Neural cell (in vitro differentiated cells): ENCODE measurements at regions not wholly inside any gene's neighbourhood (a gene's known extent, or its start where the extent isn't known, plus 50 kb on each side); places are given as distances from the start of the nearest gene placed in this dataset.

ENCODE experiments used
- H2AFZ ChIP-seq: fragments of 200-600, 300-800 bp; sonication (generic), shearing (Covaris generic); 2 replicates; pipeline ENCODE4 v1.6.0; 2014; ENCODE audit warnings: low read depth, mild to moderate bottlenecking, antibody characterized with exemption, low read length, moderate library complexity
- H3F3A ChIP-seq: fragments of 200-600 bp; shearing (Covaris generic); 2 replicates; pipeline ENCODE4 v1.6.1; 2016; ENCODE audit warnings: mild to moderate bottlenecking, moderate library complexity, mixed read lengths, antibody characterized with exemption, low read length; ENCODE audit not compliant: insufficient read depth, poor library complexity, severe bottlenecking
- H3K27ac ChIP-seq: fragments of 200-600, 300-800 bp; sonication (generic), shearing (Covaris generic); 2 replicates; pipeline ENCODE4 v1.5.1; 2014; ENCODE audit warnings: mild to moderate bottlenecking, low read length, moderate library complexity
- H3K27me3 ChIP-seq: fragments of 300-800, 200-600 bp; sonication (generic), shearing (Covaris generic); 2 replicates; pipeline ENCODE4 v1.6.0; 2014; ENCODE audit warnings: mild to moderate bottlenecking, low read depth, low read length, moderate library complexity; ENCODE audit not compliant: insufficient read depth
- H3K36me3 ChIP-seq: fragments of 300-800, 200-600 bp; sonication (generic), shearing (Covaris generic); 2 replicates; pipeline ENCODE4 v1.5.1; 2014; ENCODE audit warnings: mild to moderate bottlenecking, antibody characterized with exemption, low read length, moderate library complexity; ENCODE audit not compliant: insufficient read depth
- H3K4me2 ChIP-seq: fragments of 300-800, 200-600 bp; sonication (generic), shearing (Covaris generic); 2 replicates; pipeline ENCODE4 v1.6.0; 2014; ENCODE audit warnings: mild to moderate bottlenecking, low read length
- H3K4me3 ChIP-seq: fragments of 300-800, 200-600 bp; sonication (generic), shearing (Covaris generic); 2 replicates; pipeline ENCODE4 v1.5.1; 2014; ENCODE audit warnings: mild to moderate bottlenecking, low read length, moderate library complexity
- H3K79me2 ChIP-seq: fragments of 200-600 bp; shearing (Covaris generic); replicated peaks from 2 replicates; pipeline ENCODE4 v1.6.0; 2014; ENCODE audit warnings: mild to moderate bottlenecking, low read length, moderate library complexity; ENCODE audit not compliant: insufficient read depth
- H3K9ac ChIP-seq: fragments of 300-800, 200-600 bp; sonication (generic), shearing (Covaris generic); 2 replicates; pipeline ENCODE4 v1.6.1; 2016; ENCODE audit warnings: mild to moderate bottlenecking, low read length, mixed read lengths
- H3K9me2 ChIP-seq: fragments of 200-600 bp; shearing (Covaris generic); 2 replicates; pipeline ENCODE4 v1.6.1; 2016; ENCODE audit warnings: mild to moderate bottlenecking, low read length, mixed read lengths; ENCODE audit not compliant: insufficient read depth
- H3K9me3 ChIP-seq: fragments of 200-600, 300-800 bp; sonication (generic), shearing (Covaris generic); 2 replicates; pipeline ENCODE4 v1.6.1; 2016; ENCODE audit warnings: mild to moderate bottlenecking, mixed run types, low read length, moderate library complexity, mixed read lengths
- H4K20me1 ChIP-seq: fragments of 200-600 bp; shearing (Covaris generic); 2 replicates; pipeline ENCODE4 v1.6.1; 2016; ENCODE audit warnings: mild to moderate bottlenecking, mixed run types; ENCODE audit not compliant: insufficient read depth
- CTCF ChIP-seq: fragments of 450-650 bp; IDR thresholded peaks from 2 replicates; pipeline ENCODE4 v1.5.1; 2014; ENCODE audit warnings: antibody characterized with exemption, mild to moderate bottlenecking, moderate library complexity; ENCODE audit not compliant: poor library complexity, severe bottlenecking
- EP300 ChIP-seq: fragments of 450-650 bp; conservative IDR thresholded peaks from 2 replicates; pipeline ENCODE4 v1.6.1; 2014; ENCODE audit warnings: antibody characterized with exemption, mild to moderate bottlenecking, moderate library complexity; ENCODE audit not compliant: poor library complexity, severe bottlenecking
- EZH2 ChIP-seq: fragments of 200-600, 300-800 bp; shearing (Covaris generic), sonication (generic); IDR thresholded peaks from 2 replicates; pipeline ENCODE4 v1.6.1; 2014; ENCODE audit warnings: antibody characterized with exemption, low read length, borderline replicate concordance, mild to moderate bottlenecking; ENCODE audit not compliant: insufficient read depth, poor library complexity, severe bottlenecking
- MXI1 ChIP-seq: fragments of 450-650 bp; conservative IDR thresholded peaks from 2 replicates; pipeline ENCODE4 v1.6.1; 2014; ENCODE audit warnings: antibody characterized with exemption, mild to moderate bottlenecking; ENCODE audit not compliant: poor library complexity, severe bottlenecking
- POLR2AphosphoS5 ChIP-seq: IDR thresholded peaks from 2 replicates; pipeline ENCODE4 v1.6.1; 2012
- RAD21 ChIP-seq: fragments of 450-650 bp; conservative IDR thresholded peaks from 2 replicates; pipeline ENCODE4 v1.6.1; 2014; ENCODE audit warnings: antibody characterized with exemption, mild to moderate bottlenecking, moderate library complexity
- REST ChIP-seq: IDR thresholded peaks from 2 replicates; pipeline ENCODE4 v1.6.1; 2012; ENCODE audit warnings: borderline replicate concordance
- SMC3 ChIP-seq: fragments of 450-650 bp; conservative IDR thresholded peaks from 2 replicates; pipeline ENCODE4 v1.6.1; 2014; ENCODE audit warnings: antibody characterized with exemption, mild to moderate bottlenecking, moderate library complexity; ENCODE audit not compliant: poor library complexity
- TAF1 ChIP-seq: IDR thresholded peaks from 2 replicates; pipeline ENCODE4 v1.6.1; 2012; ENCODE audit warnings: low read depth

- Histone ChIP-seq H3K4me3 (no peak overlapping the region), H3K79me2 (no peaks in the 10 kb centered on the region), H3K36me3 (no peaks in the 10 kb centered on the region), H3K9ac (no peak overlapping the region), H3K9me3 (no peaks in the 10 kb centered on the region), H3F3A (no peaks in the 10 kb centered on the region), H2AFZ (no peak overlapping the region), H3K27ac (no peak overlapping the region), H3K27me3 (no peaks in the 10 kb centered on the region), H3K4me2 (no peak overlapping the region), H4K20me1 (no peaks in the 10 kb centered on the region), H3K9me2 (no peaks in the 10 kb centered on the region)
- TF ChIP-seq RAD21 (no peak), EZH2 (no peak), POLR2AphosphoS5 (no peak), REST (no peak), EP300 (no peak), CTCF (no peak), SMC3 (no peak), TAF1 (no peak), MXI1 (no peak)
These were observed 230.9 kb downstream of the COG6 start for GRCh38 chr13:39886336-39886735.

- Histone ChIP-seq H3F3A (no peaks in the 10 kb centered on the region), H3K36me3 (no peaks in the 10 kb centered on the region), H3K4me2 (no peak overlapping the region), H3K27me3 (no peaks in the 10 kb centered on the region), H3K79me2 (no peaks in the 10 kb centered on the region), H3K9me2 (no peaks in the 10 kb centered on the region), H3K4me3 (no peak overlapping the region), H2AFZ (no peak overlapping the region), H4K20me1 (no peaks in the 10 kb centered on the region), H3K27ac (no peak overlapping the region), H3K9ac (no peak overlapping the region), H3K9me3 (no peaks in the 10 kb centered on the region)
- TF ChIP-seq MXI1 (no peak), POLR2AphosphoS5 (no peak), REST (no peak), CTCF (no peak)
These were observed 231.9 kb downstream of the COG6 start for GRCh38 chr13:39887387-39887786.
